PC-9 (cell line): ENCODE measurements at regions not wholly inside any gene's neighbourhood (a gene's known extent, or its start where the extent isn't known, plus 50 kb on each side); places are given as distances from the start of the nearest gene placed in this dataset.

Experiments
- CTCF ChIP-seq: fragments of 200-600 bp; sonication (generic); conservative IDR thresholded peaks from 2 replicates; pipeline ENCODE4 v1.6.1; 2017; ENCODE audit warnings: mixed run types, antibody characterized with exemption, mild to moderate bottlenecking, moderate library complexity
- EZH2 ChIP-seq: fragments of 200-600 bp; sonication (generic); IDR thresholded peaks from 2 replicates; pipeline ENCODE4 v1.8.0; 2017; ENCODE audit warnings: antibody characterized with exemption, low read depth

GRCh38 chr12:43004141-43004540 is 414.6 kb upstream of the PRICKLE1 start:
- TF ChIP-seq CTCF (no peak), EZH2 (no peak)
